RPMI7951 (cell line): ENCODE measurements at regions not wholly inside any gene's neighbourhood (a gene's known extent, or its start where the extent isn't known, plus 50 kb on each side); places are given as distances from the start of the nearest gene placed in this dataset.
"Not testable (repeated sequence)": the region's sequence is repeated elsewhere in the genome, so short reads cannot be mapped to it uniquely, and the experiment has no call there.

Experiments used
- DNase-seq: peaks from one replicate; pipeline ENCODE4 v3.0.0-alpha.2; 2012; ENCODE audit warnings: low read depth

DNA sequence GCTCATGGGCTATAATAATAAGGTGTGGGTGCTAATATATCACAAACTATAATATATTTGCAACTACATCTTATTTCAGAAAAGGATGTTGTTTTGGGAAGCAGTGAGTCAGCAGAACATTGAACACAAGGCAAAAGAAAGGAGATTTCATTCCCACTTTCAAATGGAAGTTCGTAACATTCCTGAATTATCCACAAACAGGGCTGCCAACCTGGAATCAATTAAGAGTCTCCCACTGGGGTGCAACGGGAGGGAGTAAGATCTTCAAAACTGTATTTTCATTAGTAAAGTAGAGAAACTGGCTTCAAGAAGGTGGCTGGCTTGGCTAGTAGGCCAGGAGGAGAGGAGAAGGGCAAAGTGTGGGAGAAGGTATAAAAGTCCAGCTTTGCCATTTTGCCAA, 479.6 kb downstream of the CNTN3 start:
- DNase-seq: no peak

GRCh38 chr3:74131546-74132328, 482.7 kb downstream of the CNTN3 start:
- not testable (repeated sequence) for DNase-seq

- DNase-seq: no peak
Observed at GRCh38 chr3:74129611-74130010, 484.8 kb downstream of the CNTN3 start.

DNA sequence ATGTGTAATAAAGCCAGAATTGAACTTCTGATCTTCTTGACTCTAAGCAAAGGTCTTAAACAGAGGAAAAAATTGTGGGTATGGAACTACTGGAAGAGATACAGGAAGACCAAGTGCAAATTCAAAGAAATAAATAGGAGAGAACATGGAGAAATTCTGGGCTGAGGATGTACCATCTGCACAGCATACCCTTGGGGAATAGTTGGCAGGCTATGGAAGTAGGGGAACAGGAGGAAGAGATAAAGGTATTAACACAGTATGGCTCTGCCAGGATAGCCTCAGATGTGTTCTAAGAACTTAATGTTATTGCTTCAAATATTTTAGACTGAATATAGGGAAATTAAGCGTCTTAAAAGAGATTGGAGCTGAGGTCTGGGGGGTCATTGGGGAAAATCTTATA, 485.4 kb downstream of the CNTN3 start:
- DNase-seq: no peak

DNA sequence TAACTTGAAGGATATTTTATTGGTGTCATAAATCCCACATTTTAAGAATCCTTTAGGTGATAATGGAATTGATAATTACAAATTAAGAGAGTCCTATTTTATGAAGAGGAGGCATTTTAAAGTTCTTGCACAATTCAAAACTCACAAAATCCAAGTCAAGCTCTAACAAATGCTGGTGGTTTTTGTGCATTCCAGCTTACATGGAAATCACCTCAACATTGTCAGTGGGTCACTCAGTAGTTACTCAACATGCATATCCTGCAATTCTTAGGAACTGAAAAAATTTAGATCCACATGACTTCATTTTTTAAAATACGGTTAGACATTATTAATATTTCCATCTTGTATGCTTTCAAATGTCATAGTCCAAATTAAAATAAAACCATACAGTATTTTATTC, 487.2 kb downstream of the CNTN3 start:
- DNase-seq: no peak

DNA sequence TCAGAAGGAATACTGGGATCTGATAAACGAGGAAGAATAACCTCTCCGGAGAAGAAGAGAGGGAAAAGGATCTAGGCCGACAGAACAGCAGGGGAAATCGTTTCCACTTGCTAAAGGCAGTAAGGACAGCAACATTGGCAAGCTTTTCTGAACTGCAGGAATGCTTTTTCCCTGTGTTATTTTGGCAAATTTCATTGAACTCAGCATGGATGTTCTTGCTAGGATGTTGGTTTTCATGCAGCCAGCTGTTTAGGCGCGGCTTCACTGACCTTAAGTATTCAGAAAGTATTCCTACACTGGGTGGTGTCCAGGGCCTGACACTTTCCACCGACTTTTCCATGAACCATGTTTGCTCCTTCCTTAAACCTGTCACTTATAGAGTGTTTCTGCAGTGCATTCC, 489.7 kb downstream of the CNTN3 start:
- DNase-seq: no peak

GRCh38 chr3:74122281-74122680, 492.2 kb downstream of the CNTN3 start:
- DNase-seq: no peak

GRCh38 chr3:74121761-74122160, 492.7 kb downstream of the CNTN3 start:
- DNase-seq: no peak

DNA sequence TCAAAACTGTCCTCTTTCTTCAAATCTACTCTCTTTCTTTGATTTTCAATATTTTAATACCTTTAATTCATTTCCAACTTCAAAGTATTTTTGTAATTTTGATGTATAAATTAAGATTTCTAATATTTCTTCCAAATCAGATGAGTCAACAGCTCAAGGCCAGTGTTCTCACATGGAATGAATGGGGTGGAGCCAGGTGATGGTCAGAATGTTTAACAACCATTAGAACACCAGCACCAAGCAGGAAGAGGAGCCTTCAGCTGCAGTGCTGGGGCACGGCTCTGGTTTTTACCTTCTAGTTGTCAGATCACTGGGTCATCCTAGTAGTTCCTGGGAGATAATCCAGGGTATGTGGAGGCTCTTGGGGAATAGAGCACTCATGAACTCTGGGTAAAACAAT, 494.5 kb upstream of the PDZRN3 start:
- no peak for DNase-seq

- no peak for DNase-seq
Observed at GRCh38 chr3:74115906-74116305, 491.2 kb upstream of the PDZRN3 start.

DNA sequence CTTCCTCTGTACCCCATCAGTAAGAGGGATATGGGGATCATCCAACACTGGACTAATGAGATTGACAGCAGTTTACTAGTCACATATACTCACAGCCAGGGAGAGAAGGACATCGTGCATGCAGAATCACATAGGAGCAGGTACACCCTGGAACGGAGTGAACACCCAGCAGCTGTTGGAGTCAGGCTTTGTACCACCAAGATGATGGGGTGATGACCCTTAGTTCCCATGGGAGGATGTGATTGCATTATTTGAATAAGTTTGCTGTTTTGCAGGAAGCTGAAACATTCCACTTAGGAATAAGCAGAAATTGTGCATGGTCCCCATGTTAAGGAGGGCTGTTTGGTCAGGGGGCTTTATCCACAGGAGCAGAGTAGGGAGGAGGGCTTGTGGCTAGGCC, 482.7 kb upstream of the PDZRN3 start:
- no peak for DNase-seq

DNA sequence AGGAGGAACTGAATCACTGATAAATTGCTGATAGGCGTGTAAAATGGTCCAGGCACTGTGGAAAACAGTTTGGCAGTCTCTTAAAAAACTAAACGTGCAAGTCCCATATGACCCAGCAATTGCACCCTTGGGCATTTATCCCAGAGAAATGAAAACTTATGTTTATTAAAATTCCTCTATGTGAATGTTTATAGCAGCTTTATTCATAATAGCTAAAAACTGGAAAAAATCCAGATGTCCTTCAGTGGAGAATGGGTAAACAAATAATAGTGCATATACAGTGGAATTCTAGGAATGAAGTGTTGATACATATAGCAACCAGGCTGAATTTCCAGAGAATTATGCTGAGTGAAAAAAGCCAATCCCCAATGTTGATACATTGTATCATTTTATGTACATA, 482.2 kb upstream of the PDZRN3 start:
- DNase-seq: no peak

GRCh38 chr3:74091204-74091603, 466.5 kb upstream of the PDZRN3 start:
- DNase-seq: no peak

DNA sequence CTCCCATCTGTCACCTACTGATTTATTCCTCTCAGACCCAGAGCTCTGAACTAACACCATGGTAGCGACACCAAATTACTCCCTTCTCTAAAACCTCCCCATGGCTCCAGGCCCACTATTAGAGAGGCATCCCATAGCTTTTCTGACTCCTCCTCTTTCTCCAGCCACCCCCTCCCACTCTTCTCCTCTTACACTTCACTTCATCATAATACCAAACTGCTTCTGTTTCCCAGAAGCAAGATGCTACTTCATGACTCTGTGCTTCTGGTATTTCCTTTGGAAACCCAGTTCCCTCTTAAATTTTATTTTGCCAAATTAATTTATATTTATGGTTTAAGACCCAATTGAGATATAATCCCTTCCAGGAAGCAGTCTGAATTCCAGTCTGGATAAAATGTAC, 465.1 kb upstream of the PDZRN3 start:
- DNase-seq: no peak

GRCh38 chr3:74080056-74080461, 455.3 kb upstream of the PDZRN3 start:
- DNase-seq: no peak

GRCh38 chr3:74075241-74075640, 450.5 kb upstream of the PDZRN3 start:
- DNase-seq: no peak

- DNase-seq: no peak
Observed at GRCh38 chr3:74074700-74075099, 450.0 kb upstream of the PDZRN3 start.

- DNase-seq: no peak
Observed at GRCh38 chr3:74067296-74067695, 442.6 kb upstream of the PDZRN3 start.

DNA sequence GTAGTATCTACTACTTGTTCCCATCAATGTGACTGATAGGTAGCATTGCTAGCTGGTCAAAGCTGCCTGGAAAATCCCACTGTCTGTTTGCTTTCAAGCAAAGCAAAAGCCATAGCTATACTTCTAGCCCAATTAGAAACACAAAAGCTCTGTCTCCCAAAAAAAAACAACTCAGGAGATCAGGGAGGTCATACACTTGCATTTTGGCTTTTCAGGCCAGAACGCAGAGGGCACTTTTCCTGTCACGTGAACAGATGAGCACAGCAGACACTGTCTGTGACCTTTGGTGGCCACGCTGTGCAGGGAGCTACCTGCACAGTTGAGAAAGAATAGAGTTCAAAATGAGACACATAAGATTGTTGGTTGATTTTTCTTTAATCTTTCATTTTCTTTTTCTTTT, 441.7 kb upstream of the PDZRN3 start:
- no peak for DNase-seq

GRCh38 chr3:74059923-74060600, 435.3 kb upstream of the PDZRN3 start:
- no peak for DNase-seq

GRCh38 chr3:74059301-74059922, 434.7 kb upstream of the PDZRN3 start:
- DNase-seq: no peak

DNA sequence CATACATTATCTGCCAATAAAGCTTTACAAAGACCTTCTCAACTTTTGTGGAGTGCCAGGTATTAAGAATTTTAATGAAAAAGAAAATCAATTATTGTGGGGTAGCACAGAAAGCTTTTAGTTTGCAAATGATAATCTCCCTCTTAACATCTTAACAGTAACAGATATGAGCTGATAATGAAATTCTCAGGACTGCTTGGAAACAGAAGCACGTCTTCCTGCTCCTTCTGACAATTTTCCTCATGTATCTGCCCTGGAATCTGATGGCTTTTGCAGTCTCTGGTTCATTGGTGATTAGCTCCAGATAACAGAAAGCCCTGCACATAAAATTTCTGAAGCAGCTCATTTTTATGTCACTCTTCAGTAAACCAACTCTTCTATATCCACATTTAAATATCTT, 432.4 kb upstream of the PDZRN3 start:
- no peak for DNase-seq

GRCh38 chr3:74055061-74055460, 430.3 kb upstream of the PDZRN3 start:
- DNase-seq: no peak
